ENCODE measurements at regions not wholly inside any gene's neighbourhood (a gene's known extent, or its start where the extent isn't known, plus 50 kb on each side); places are given as distances from the start of the nearest gene placed in this dataset.

DNA sequence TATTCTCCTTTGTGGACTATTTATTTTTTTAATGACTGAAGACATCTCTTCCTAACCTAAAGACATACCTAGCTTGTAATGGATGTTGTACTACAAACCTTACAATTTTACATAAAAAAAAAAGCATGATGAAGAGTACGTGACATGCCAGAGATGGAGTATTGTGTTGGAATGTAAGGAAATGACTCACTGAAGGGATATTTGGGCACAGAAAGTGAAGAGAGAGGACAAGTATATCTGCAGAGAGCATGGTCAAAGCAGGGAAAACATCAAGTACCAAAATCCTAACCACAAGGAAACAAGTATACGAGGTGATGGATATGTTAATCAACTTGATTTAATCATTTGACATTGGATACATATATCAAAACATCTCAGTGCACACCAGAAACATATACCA is 1051.4 kb upstream of the PRKX start:
- no peak for TF ChIP-seq EZH2 (IDR thresholded peaks at IDR 0.05; ENCODE audit: insufficient read depth, low read length)
- TF ChIP-seq, protein P1, sequence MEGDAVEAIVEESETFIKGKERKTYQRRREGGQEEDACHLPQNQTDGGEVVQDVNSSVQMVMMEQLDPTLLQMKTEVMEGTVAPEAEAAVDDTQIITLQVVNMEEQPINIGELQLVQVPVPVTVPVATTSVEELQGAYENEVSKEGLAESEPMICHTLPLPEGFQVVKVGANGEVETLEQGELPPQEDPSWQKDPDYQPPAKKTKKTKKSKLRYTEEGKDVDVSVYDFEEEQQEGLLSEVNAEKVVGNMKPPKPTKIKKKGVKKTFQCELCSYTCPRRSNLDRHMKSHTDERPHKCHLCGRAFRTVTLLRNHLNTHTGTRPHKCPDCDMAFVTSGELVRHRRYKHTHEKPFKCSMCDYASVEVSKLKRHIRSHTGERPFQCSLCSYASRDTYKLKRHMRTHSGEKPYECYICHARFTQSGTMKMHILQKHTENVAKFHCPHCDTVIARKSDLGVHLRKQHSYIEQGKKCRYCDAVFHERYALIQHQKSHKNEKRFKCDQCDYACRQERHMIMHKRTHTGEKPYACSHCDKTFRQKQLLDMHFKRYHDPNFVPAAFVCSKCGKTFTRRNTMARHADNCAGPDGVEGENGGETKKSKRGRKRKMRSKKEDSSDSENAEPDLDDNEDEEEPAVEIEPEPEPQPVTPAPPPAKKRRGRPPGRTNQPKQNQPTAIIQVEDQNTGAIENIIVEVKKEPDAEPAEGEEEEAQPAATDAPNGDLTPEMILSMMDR (IDR thresholded peaks at IDR 0.05; ENCODE audit: insufficient read depth, low read depth, low read length), result no peak
- Histone ChIP-seq H3K9ac (ENCODE audit: low read length) (no peak overlapping the region), H3K9me3 (ENCODE audit: insufficient read depth, low read depth, low read length) (no peaks in the 10 kb centered on the region), H3K79me2 (ENCODE audit: insufficient read depth, low read length) (no peaks in the 10 kb centered on the region), H2AFZ (ENCODE audit: low read depth, low read length) (no peak overlapping the region), H4K20me1 (ENCODE audit: insufficient read depth, low read length) (no peaks in the 10 kb centered on the region), H3K27me3 (ENCODE audit: insufficient read depth, low read length) (no peaks in the 10 kb centered on the region), H3K27ac (ENCODE audit: low read depth, low read length) (no peak overlapping the region), H3K4me1 (ENCODE audit: insufficient read depth, low read length) (no peaks in the 10 kb centered on the region), H3K4me3 (ENCODE audit: insufficient read depth, low read depth, low read length) (no peak overlapping the region), H3K4me2 (ENCODE audit: low read length) (no peak overlapping the region), H3K36me3 (ENCODE audit: insufficient read depth, low read length) (no peaks in the 10 kb centered on the region)
- Mint-ChIP-seq H3K4me3 (ENCODE audit: unreplicated experiment) (no peak overlapping the region), H3K4me1 (ENCODE audit: low read depth, unreplicated experiment) (peaks cover 5% of the 10 kb centered on the region), H3K36me3 (ENCODE audit: low read depth, unreplicated experiment) (no peaks in the 10 kb centered on the region), H3K9me3 (ENCODE audit: unreplicated experiment) (no peaks in the 10 kb centered on the region), H3K27ac (ENCODE audit: unreplicated experiment) (no peak overlapping the region), H3K27me3 (ENCODE audit: low read depth, unreplicated experiment) (no peaks in the 10 kb centered on the region)
- FAIRE-seq (peak; percentile 82), DNase-seq (ENCODE audit: low read depth) (peak; percentile 7)

DNA sequence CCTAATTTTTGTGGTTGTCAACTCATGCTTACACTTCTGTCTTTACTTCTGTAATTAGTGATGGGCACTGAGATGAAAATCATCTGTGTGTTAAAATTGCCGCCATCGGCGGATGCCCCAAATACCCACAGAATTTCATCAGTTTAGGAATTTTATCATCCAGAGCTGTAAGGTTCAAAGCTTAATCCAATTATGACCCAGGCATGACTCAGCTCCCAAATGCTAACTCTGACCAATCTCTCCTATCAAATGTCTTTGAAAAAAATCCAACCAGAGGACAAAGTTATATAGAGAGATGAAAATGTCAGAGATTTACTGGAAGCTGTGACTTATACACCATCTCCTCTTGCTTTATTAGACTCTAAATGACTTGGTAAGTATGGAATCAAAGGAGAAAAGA is 1048.7 kb upstream of the PRKX start:
- Histone ChIP-seq H3K27me3 (ENCODE audit: insufficient read depth, low read length) (no peaks in the 10 kb centered on the region), H4K20me1 (ENCODE audit: insufficient read depth, low read length) (no peaks in the 10 kb centered on the region), H3K4me2 (ENCODE audit: low read length) (no peak overlapping the region), H3K9me3 (ENCODE audit: insufficient read depth, low read depth, low read length) (no peaks in the 10 kb centered on the region), H3K79me2 (ENCODE audit: insufficient read depth, low read length) (no peaks in the 10 kb centered on the region), H2AFZ (ENCODE audit: low read depth, low read length) (no peak overlapping the region), H3K4me3 (ENCODE audit: insufficient read depth, low read depth, low read length) (no peak overlapping the region), H3K4me1 (ENCODE audit: insufficient read depth, low read length) (no peaks in the 10 kb centered on the region), H3K9ac (ENCODE audit: low read length) (no peak overlapping the region), H3K36me3 (ENCODE audit: insufficient read depth, low read length) (no peaks in the 10 kb centered on the region), H3K27ac (ENCODE audit: low read depth, low read length) (no peak overlapping the region)
- H3K36me3 Mint-ChIP-seq (ENCODE audit: low read depth, unreplicated experiment), result no peaks in the 10 kb centered on the region
- no peaks in the 10 kb centered on the region for H3K27me3 Mint-ChIP-seq (ENCODE audit: low read depth, unreplicated experiment)
- no peak overlapping the region for H3K27ac Mint-ChIP-seq (ENCODE audit: unreplicated experiment)
- H3K4me3 Mint-ChIP-seq (ENCODE audit: unreplicated experiment), result no peak overlapping the region
- no peak for DNase-seq (ENCODE audit: low read depth)
- no peak for TF ChIP-seq EZH2 (IDR thresholded peaks at IDR 0.05; ENCODE audit: insufficient read depth, low read length)
- TF ChIP-seq, protein P1 (IDR thresholded peaks at IDR 0.05; ENCODE audit: insufficient read depth, low read depth, low read length), result no peak
- no peaks in the 10 kb centered on the region for H3K9me3 Mint-ChIP-seq (ENCODE audit: unreplicated experiment)
- H3K4me1 Mint-ChIP-seq (ENCODE audit: low read depth, unreplicated experiment), result peaks cover 5% of the 10 kb centered on the region
- FAIRE-seq, result peak; percentile 45

DNA sequence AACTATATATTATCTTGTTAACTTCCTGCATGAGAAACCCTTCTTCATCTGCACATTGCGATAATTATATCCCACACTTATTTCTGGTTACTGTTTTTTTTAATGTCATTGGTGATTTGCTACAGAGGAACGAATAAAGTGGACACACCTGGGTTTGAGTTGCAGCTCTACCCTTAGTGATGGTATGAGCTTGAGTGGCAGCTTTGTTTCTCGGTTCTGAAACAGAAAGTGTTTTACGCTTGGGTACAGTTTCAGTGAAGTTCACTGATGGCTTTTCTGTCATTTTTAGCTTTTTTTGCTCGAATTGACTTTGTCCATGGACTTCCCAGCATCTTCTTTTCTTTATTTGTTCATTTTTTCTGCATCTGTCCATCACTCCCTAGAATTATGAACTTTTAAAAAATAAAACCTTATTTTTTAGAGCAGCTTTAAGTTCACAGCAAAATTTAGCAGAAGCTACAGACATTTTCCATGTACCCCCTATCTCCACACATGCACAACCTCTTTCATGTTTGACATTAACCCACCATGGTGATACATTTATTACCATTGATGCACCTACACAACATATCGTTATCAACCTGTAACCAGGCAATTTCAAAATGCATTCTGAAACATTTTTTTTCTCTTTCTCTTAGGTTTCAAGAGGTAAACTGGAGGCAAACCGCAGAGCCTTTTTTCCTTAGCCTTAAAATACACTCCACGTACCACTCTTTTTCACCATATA is 1041.6 kb upstream of the PRKX start:
- no peak overlapping the region for H3K9ac ChIP-seq (ENCODE audit: low read length)
- H3K4me3 Mint-ChIP-seq (ENCODE audit: unreplicated experiment), result no peak overlapping the region
- no peak overlapping the region for H3K4me2 ChIP-seq (ENCODE audit: low read length)
- no peaks in the 10 kb centered on the region for H3K4me1 Mint-ChIP-seq (ENCODE audit: low read depth, unreplicated experiment)
- no peaks in the 10 kb centered on the region for H3K27me3 ChIP-seq (ENCODE audit: insufficient read depth, low read length)
- no peaks in the 10 kb centered on the region for H3K36me3 Mint-ChIP-seq (ENCODE audit: low read depth, unreplicated experiment)
- H3K36me3 ChIP-seq (ENCODE audit: insufficient read depth, low read length), result no peaks in the 10 kb centered on the region
- no peaks in the 10 kb centered on the region for H3K79me2 ChIP-seq (ENCODE audit: insufficient read depth, low read length)
- FAIRE-seq (peak; percentile 81), DNase-seq (ENCODE audit: low read depth) (no peak)
- no peaks in the 10 kb centered on the region for H3K9me3 Mint-ChIP-seq (ENCODE audit: unreplicated experiment)
- no peaks in the 10 kb centered on the region for H3K9me3 ChIP-seq (ENCODE audit: insufficient read depth, low read depth, low read length)
- no peaks in the 10 kb centered on the region for H3K27me3 Mint-ChIP-seq (ENCODE audit: low read depth, unreplicated experiment)
- no peak overlapping the region for H3K4me3 ChIP-seq (ENCODE audit: insufficient read depth, low read depth, low read length)
- H3K27ac ChIP-seq (ENCODE audit: low read depth, low read length), result no peak overlapping the region
- H4K20me1 ChIP-seq (ENCODE audit: insufficient read depth, low read length), result no peaks in the 10 kb centered on the region
- no peak overlapping the region for H3K27ac Mint-ChIP-seq (ENCODE audit: unreplicated experiment)
- TF ChIP-seq EZH2 (IDR thresholded peaks at IDR 0.05; ENCODE audit: insufficient read depth, low read length), result no peak
- TF ChIP-seq, protein P1 (IDR thresholded peaks at IDR 0.05; ENCODE audit: insufficient read depth, low read depth, low read length), result no peak
- H2AFZ ChIP-seq (ENCODE audit: low read depth, low read length), result no peak overlapping the region
- H3K4me1 ChIP-seq (ENCODE audit: insufficient read depth, low read length), result no peaks in the 10 kb centered on the region

Measured in astrocyte (in vitro differentiated cells and primary cell).